A673 (cell line): ENCODE measurements at regions not wholly inside any gene's neighbourhood (a gene's known extent, or its start where the extent isn't known, plus 50 kb on each side); places are given as distances from the start of the nearest gene placed in this dataset.
"Not testable (repeated sequence)": the region's sequence is repeated elsewhere in the genome, so short reads cannot be mapped to it uniquely, and the experiment has no call there.

Source experiments
- BruUV-seq: library from RNA; stranded (reverse); fragments of 400-500 nt; replicated peaks from 2 replicates; lab custom pipeline; 2021; lab: Mats Ljungman, UMichigan
- CTCF ChIA-PET: fragments of 300-600 bp; sonication (Branson Sonifier 250); formaldehyde crosslinking; loops from one replicate; lab custom pipeline; 2022; ENCODE audit warnings: antibody characterized with exemption; lab: Charles Lee
- POLR2A ChIA-PET: fragments of 300-600 bp; sonication (Branson Sonifier 250); formaldehyde crosslinking; loops from one replicate; lab custom pipeline; 2022; ENCODE audit warnings: antibody characterized with exemption; ENCODE audit not compliant: low non-redundant PET; lab: Charles Lee
- DNase-seq: peaks from one replicate; pipeline ENCODE4 v3.0.0-alpha.2; 2015; ENCODE audit warnings: low spot score
- H3K27ac ChIP-seq: fragments of 200-600 bp; sonication (generic); 2 replicates; pipeline ENCODE4 v1.5.1; 2016; ENCODE audit warnings: mixed run types, low read depth, mild to moderate bottlenecking, mixed read lengths, antibody characterized with exemption, low read length; ENCODE audit not compliant: poor library complexity, severe bottlenecking
- H3K27me3 ChIP-seq: fragments of 200-600 bp; sonication (generic); replicated peaks from 2 replicates; pipeline ENCODE4 v1.6.1; 2017; ENCODE audit warnings: mixed run types, low read depth, mild to moderate bottlenecking, mixed read lengths, antibody characterized with exemption, low read length; ENCODE audit not compliant: insufficient read depth, poor library complexity
- H3K36me3 ChIP-seq: fragments of 200-600 bp; sonication (generic); 2 replicates; pipeline ENCODE4 v1.6.1; 2016; ENCODE audit warnings: mixed run types, mild to moderate bottlenecking, mixed read lengths, antibody characterized with exemption, low read length; ENCODE audit not compliant: insufficient read depth, poor library complexity, severe bottlenecking
- H3K4me1 ChIP-seq: fragments of 200-600 bp; sonication (generic); 2 replicates; pipeline ENCODE4 v1.6.1; 2017; ENCODE audit warnings: mixed run types, mild to moderate bottlenecking, mixed read lengths, antibody characterized with exemption, low read length; ENCODE audit not compliant: insufficient read depth, poor library complexity, severe bottlenecking
- H3K4me3 ChIP-seq: fragments of 200-600 bp; sonication (generic); 2 replicates; pipeline ENCODE4 v1.5.1; 2016; ENCODE audit warnings: low read depth, mixed run types, mild to moderate bottlenecking, mixed read lengths, low read length; ENCODE audit not compliant: poor library complexity, severe bottlenecking
- H3K9me3 ChIP-seq: fragments of 200-600 bp; sonication (generic); 2 replicates; pipeline ENCODE4 v1.6.1; 2016; ENCODE audit warnings: mixed run types, low read depth, mild to moderate bottlenecking, mixed read lengths, antibody characterized with exemption, low read length; ENCODE audit not compliant: poor library complexity, severe bottlenecking
- CTCF ChIP-seq: fragments of 300-800, 200-600 bp; sonication (generic); conservative IDR thresholded peaks from 2 replicates; pipeline ENCODE4 v1.5.1; 2017; ENCODE audit warnings: low read depth, mild to moderate bottlenecking, antibody characterized with exemption, low read length, moderate library complexity, mixed read lengths
- EZH2 ChIP-seq: fragments of 200-600 bp; sonication (generic); IDR thresholded peaks from 2 replicates; pipeline ENCODE4 v1.6.1; 2017; ENCODE audit warnings: borderline replicate concordance, low read depth, mild to moderate bottlenecking, mixed read lengths, antibody characterized with exemption, low read length; ENCODE audit not compliant: poor library complexity, severe bottlenecking
- intact Hi-C: fragments of 100-400 bp; cut with micrococcal nuclease; formaldehyde crosslinking; loops from one replicate; pipeline ENCODE4 v1.10.0; 2022; ENCODE audit not compliant: unreplicated experiment

DNA sequence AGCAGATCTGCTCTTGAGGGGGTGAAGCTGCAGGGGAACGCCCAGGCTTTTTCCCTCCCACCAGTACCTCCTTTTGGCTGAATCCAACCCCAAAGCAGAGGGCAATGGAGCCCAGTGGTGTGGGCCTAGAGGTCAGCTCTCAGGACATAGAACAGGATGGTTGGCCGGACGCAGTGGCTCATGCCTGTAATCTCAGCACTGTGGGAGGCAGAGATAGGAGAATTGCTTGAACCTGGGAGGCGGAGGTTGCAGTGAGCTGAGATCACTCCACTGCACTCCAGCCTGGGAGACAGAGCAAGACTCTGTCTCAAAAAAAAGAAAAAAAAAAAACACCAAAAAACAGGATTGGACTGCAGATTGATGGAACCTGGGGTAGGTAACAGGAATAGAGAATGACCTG is 73.3 kb upstream of the ADGRL1 start:
- CTCF ChIA-PET, POLR2A ChIA-PET, H3K36me3 ChIP-seq, DNase-seq, BruUV-seq, intact Hi-C loops, H3K4me1 ChIP-seq, H3K4me3 ChIP-seq, H3K27ac ChIP-seq, H3K27me3 ChIP-seq, H3K9me3 ChIP-seq: not testable (repeated sequence)

GRCh38 chr19:14277608-14278007 is 71.6 kb upstream of the ADGRL1 start:
- no peak overlapping the region for H3K27ac ChIP-seq
- no peak overlapping the region for H3K4me3 ChIP-seq
- DNase-seq = no peak
- intact Hi-C loops = no loop called here
- no peak for TF ChIP-seq EZH2
- TF ChIP-seq CTCF = no peak
- POLR2A ChIA-PET = no interaction called here
- no TSS peak for BruUV-seq
- no peaks in the 10 kb centered on the region for H3K27me3 ChIP-seq
- H3K4me1 ChIP-seq = no peaks in the 10 kb centered on the region
- H3K36me3 ChIP-seq = no peaks in the 10 kb centered on the region
- CTCF ChIA-PET = no interaction called here
- H3K9me3 ChIP-seq = no peaks in the 10 kb centered on the region

GRCh38 chr19:14275823-14276222 is 69.9 kb upstream of the ADGRL1 start:
- H3K4me1 ChIP-seq, H3K9me3 ChIP-seq, CTCF ChIA-PET, H3K27ac ChIP-seq, intact Hi-C loops, H3K27me3 ChIP-seq, DNase-seq, H3K4me3 ChIP-seq, BruUV-seq, H3K36me3 ChIP-seq, POLR2A ChIA-PET: not testable (repeated sequence)

GRCh38 chr19:14272623-14273022 is 66.7 kb upstream of the ADGRL1 start:
- no peaks in the 10 kb centered on the region for H3K9me3 ChIP-seq
- H3K4me1 ChIP-seq = no peaks in the 10 kb centered on the region
- no peaks in the 10 kb centered on the region for H3K36me3 ChIP-seq
- intact Hi-C loops = no loop called here
- no peak overlapping the region for H3K27ac ChIP-seq
- no peak overlapping the region for H3K4me3 ChIP-seq
- no peaks in the 10 kb centered on the region for H3K27me3 ChIP-seq
- no peak for DNase-seq
- no TSS peak for BruUV-seq
- no peak for TF ChIP-seq EZH2
- no peak for TF ChIP-seq CTCF
- CTCF ChIA-PET = no interaction called here
- POLR2A ChIA-PET = no interaction called here
